Adipocyte (in vitro differentiated cells): ENCODE measurements at regions not wholly inside any gene's neighbourhood (a gene's known extent, or its start where the extent isn't known, plus 50 kb on each side); places are given as distances from the start of the nearest gene placed in this dataset.

Experiments
- DNase-seq: peaks from one replicate; pipeline ENCODE4 v3.0.0-alpha.2; 2015; ENCODE audit warnings: low read depth
- H3K27me3 ChIP-seq: replicated peaks from 2 replicates; pipeline ENCODE4 v1.7.0; 2013; ENCODE audit warnings: mild to moderate bottlenecking, low read length, moderate library complexity; ENCODE audit not compliant: control insufficient read depth, insufficient read depth
- H3K36me3 ChIP-seq: 2 replicates; pipeline ENCODE4 v1.7.0; 2013; ENCODE audit warnings: low read length, mild to moderate bottlenecking, moderate library complexity; ENCODE audit not compliant: control insufficient read depth, insufficient read depth, severe bottlenecking
- H3K4me1 ChIP-seq: 2 replicates; pipeline ENCODE4 v1.7.0; 2013; ENCODE audit warnings: mild to moderate bottlenecking, low read length, moderate library complexity; ENCODE audit not compliant: control insufficient read depth, insufficient read depth
- H3K4me3 ChIP-seq: 2 replicates; pipeline ENCODE4 v1.7.0; 2013; ENCODE audit warnings: mild to moderate bottlenecking, low read length, moderate library complexity
- H3K9ac ChIP-seq: 2 replicates; pipeline ENCODE4 v1.7.0; 2013; ENCODE audit warnings: mild to moderate bottlenecking, low read length, moderate library complexity
- H3K9me3 ChIP-seq: 2 replicates; pipeline ENCODE4 v1.7.0; 2013; ENCODE audit warnings: mild to moderate bottlenecking, low read length, moderate library complexity; ENCODE audit not compliant: control insufficient read depth

DNA sequence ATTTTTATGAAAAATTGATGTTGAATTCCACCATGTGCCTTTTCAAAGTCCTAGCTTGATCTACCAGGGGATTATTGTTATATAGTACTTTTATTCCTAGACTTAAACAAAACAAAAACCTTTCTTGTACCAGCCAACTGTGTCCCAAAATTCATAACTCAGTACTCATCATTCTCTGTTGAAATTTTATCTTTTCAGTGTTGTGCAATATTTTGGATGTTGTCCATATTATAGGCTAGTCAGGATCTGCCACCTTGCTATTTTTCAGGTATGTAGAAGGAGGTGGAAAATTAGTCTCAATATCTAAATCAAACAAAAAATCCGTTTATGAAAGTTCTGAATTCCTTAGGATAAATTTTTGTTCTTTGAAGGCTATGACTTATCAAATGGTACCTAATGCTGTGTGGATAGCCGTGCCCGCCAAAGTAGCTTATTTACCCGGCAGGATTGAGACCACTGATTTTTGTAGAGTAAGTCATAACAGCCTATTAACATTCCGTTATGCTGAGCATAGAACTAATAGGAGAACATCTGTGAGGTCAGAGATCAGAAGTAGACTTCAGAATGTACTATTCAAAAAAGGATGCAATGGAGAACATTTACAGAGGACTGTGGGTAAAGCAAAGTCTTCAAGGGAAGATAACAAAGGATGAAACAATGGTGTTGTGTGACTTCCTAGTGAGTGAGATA, 304.7 kb downstream of the SOX4 start:
- Histone ChIP-seq H3K36me3 (no peaks in the 10 kb centered on the region), H3K4me1 (no peaks in the 10 kb centered on the region), H3K9ac (no peak overlapping the region), H3K9me3 (no peaks in the 10 kb centered on the region), H3K4me3 (no peak overlapping the region), H3K27me3 (no peaks in the 10 kb centered on the region)
- no peak for DNase-seq

DNA sequence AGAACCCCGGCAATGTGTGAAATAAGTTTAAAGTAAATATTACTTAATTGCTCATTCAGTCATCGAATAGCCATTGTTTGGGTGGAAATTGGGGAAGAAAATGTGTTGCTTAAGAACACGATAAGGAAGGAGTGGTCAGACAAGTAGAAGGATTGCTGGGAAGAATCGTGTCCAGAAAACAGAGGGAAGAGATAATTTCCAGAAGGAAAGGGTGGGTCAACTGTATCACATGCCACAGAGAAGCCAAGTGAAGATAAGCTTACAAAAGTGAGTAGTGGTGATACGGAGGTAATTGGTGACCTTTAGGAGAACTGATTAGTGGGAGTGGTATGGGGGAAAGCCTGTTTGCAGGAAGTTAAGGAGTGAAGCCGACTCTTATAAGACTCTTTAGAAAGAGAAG, 306.2 kb downstream of the SOX4 start:
- Histone ChIP-seq H3K4me3 (no peak overlapping the region), H3K4me1 (no peaks in the 10 kb centered on the region), H3K9me3 (no peaks in the 10 kb centered on the region), H3K27me3 (no peaks in the 10 kb centered on the region), H3K36me3 (no peaks in the 10 kb centered on the region), H3K9ac (no peak overlapping the region)
- no peak for DNase-seq

DNA sequence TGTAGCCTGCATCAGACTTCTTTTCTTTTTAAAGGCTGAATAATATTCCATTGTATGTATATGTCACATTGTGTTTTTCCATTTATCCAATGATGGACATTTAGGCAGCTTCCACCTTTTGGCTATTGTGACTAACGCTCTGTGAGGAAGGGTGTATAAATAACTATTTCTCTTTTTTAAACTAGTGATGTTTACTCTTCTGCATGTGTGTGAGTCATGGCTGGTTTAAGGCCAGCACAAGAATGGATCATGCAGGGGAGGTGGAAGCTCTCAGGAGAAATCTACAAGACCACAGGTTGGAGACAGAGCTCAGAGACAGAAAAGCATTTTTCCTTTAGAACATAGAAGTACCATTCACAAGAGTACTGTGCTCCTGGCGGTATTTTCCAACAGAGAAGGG, 307.2 kb downstream of the SOX4 start:
- no peak overlapping the region for H3K9ac ChIP-seq
- no peak overlapping the region for H3K4me3 ChIP-seq
- H3K36me3 ChIP-seq = no peaks in the 10 kb centered on the region
- no peaks in the 10 kb centered on the region for H3K27me3 ChIP-seq
- H3K4me1 ChIP-seq = no peaks in the 10 kb centered on the region
- no peaks in the 10 kb centered on the region for H3K9me3 ChIP-seq
- peak; percentile 24 for DNase-seq

- H3K9ac ChIP-seq = no peak overlapping the region
- DNase-seq = no peak
- no peak overlapping the region for H3K4me3 ChIP-seq
- H3K9me3 ChIP-seq = no peaks in the 10 kb centered on the region
- H3K4me1 ChIP-seq = no peaks in the 10 kb centered on the region
- H3K36me3 ChIP-seq = no peaks in the 10 kb centered on the region
- H3K27me3 ChIP-seq = no peaks in the 10 kb centered on the region
These were observed 309.1 kb downstream of the SOX4 start for GRCh38 chr6:21902628-21903169.

- H3K9ac ChIP-seq = no peak overlapping the region
- no peak for DNase-seq
- H3K9me3 ChIP-seq = no peaks in the 10 kb centered on the region
These were observed 312.0 kb downstream of the SOX4 start for GRCh38 chr6:21905531-21905930.

DNA sequence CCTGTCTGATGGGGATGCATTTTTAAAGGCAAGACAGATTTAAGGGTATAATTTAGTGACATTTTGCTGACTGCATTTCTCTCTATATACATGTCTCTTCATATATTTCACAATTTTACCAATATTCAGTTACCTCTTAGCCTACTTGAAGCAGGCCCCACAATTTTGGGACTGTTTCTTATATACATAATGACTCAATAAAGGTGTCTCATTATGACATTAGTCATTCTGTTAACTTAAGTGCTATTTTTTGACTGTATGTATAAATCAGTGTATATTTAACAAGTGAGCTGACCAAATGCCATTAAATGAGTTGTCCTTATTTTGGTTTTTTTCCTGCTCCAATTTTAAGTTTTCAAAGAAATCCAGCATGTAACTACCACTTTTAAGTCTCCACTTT, 313.3 kb downstream of the SOX4 start:
- Histone ChIP-seq H3K4me1 (no peaks in the 10 kb centered on the region), H3K9ac (no peak overlapping the region), H3K9me3 (no peaks in the 10 kb centered on the region), H3K36me3 (no peaks in the 10 kb centered on the region), H3K27me3 (no peaks in the 10 kb centered on the region), H3K4me3 (no peak overlapping the region)
- DNase-seq = no peak

More at GRCh38 chr6:21905531-21905930, 312.0 kb downstream of the SOX4 start:
- Histone ChIP-seq H3K36me3 (no peaks in the 10 kb centered on the region), H3K4me3 (no peak overlapping the region), H3K27me3 (no peaks in the 10 kb centered on the region), H3K4me1 (no peaks in the 10 kb centered on the region)

DNA sequence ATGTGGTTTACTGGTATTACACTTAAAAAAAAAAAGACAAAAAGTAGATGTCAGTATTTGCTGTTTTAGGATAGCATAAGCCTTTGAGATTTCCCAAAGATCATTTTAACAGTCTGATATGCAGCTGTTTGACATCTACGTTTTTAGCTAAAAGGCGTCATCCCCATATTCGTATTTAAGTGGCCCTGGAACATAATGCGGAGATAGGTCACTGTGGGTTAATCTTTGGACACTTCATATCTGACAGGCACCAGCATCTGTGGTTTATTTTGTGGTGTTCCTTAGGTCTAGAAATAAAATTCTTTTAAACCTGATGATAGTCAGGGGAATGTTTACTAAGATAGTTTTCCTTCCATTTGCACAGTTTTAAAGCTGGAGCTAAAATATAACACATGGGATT, 313.7 kb downstream of the SOX4 start:
- Histone ChIP-seq H3K27me3 (no peaks in the 10 kb centered on the region), H3K4me1 (no peaks in the 10 kb centered on the region), H3K9me3 (no peaks in the 10 kb centered on the region), H3K9ac (no peak overlapping the region), H3K36me3 (no peaks in the 10 kb centered on the region), H3K4me3 (no peak overlapping the region)
- DNase-seq = no peak

DNA sequence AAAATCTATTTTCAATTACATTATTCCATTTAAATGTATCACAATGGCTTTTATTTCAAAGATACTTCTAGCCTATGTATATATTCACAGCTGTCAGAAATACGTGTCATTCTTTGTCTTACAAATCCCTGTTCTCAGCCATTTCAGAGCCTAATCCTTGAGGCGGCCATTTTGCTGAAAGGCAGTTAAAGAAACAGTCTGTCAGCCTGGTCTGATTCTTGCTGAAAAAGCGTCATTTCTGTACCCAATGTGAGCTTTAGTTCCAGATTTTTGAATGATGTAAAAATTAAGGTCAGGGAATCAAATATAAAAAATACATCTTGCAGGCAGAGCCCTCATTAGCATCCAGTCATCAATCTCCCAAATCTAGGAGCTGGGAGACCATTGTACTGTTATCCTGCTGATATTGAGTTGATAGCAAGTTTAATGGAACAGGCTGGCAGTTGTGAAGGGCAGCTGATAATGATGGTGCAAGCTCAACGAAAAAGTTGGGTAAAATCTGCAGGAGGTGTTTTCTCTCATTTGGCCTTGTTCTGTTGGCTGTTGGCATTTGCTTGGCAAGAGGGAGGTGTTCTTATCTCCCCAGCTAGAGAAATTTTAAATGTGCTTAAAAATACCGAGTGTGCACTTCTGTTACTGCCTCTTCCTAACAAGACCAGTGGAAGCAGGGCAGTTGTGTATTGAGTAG, 314.8 kb downstream of the SOX4 start:
- Histone ChIP-seq H3K9me3 (no peaks in the 10 kb centered on the region), H3K9ac (no peak overlapping the region), H3K4me1 (no peaks in the 10 kb centered on the region), H3K27me3 (no peaks in the 10 kb centered on the region), H3K4me3 (no peak overlapping the region), H3K36me3 (no peaks in the 10 kb centered on the region)
- DNase-seq = no peak

DNA sequence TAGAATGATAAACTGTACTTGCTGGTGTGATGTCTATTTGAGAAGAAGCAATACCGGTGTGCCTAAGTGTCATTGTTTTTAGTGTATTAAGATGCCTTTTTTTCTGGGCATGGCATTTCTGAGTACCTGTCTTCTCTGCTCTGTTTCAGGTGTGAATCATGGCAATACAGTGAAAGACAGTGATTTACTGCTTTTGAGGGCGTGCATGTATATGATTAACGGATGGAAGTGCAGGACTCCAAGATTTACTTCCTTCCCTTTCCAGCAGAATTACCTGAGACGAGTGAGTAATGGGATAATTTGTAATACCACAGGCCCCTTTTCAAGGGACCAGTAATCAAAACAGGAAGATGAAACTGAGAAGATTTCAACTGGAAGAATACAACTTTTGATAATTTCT, 315.8 kb downstream of the SOX4 start:
- H3K27me3 ChIP-seq = no peaks in the 10 kb centered on the region

DNA sequence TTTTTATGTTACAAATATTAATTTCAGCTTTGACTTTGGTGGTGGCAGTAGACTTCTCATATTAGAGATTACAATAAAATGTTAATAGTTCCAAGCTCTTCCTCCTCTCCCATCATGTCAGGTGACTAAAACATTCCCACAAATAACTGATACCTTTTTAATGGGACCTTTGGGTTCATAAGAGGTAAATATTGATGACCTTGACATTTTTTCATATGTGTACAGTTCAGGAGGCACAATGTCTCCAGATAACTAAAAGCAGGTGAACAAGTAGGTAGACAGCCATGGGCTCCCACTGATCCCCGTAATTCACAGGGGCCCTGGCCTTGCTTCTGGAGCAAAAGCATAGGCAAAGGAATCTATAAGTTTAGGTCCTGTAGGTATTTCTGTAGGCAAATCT, 317.7 kb downstream of the SOX4 start:
- Histone ChIP-seq H3K4me3 (no peak overlapping the region), H3K4me1 (peaks cover 8% of the 10 kb centered on the region), H3K36me3 (no peaks in the 10 kb centered on the region), H3K9ac (no peak overlapping the region), H3K9me3 (no peaks in the 10 kb centered on the region), H3K27me3 (no peaks in the 10 kb centered on the region)
- DNase-seq = no peak

More for the DNA sequence above, 315.8 kb downstream of the SOX4 start:
- Histone ChIP-seq H3K36me3 (no peaks in the 10 kb centered on the region), H3K9me3 (no peaks in the 10 kb centered on the region), H3K9ac (no peak overlapping the region), H3K4me3 (no peak overlapping the region), H3K4me1 (no peaks in the 10 kb centered on the region)
- DNase-seq = no peak

- no peaks in the 10 kb centered on the region for H3K36me3 ChIP-seq
- no peak overlapping the region for H3K9ac ChIP-seq
- H3K4me3 ChIP-seq = no peak overlapping the region
- peaks cover 9% of the 10 kb centered on the region for H3K4me1 ChIP-seq
- H3K9me3 ChIP-seq = no peaks in the 10 kb centered on the region
- DNase-seq = no peak
- H3K27me3 ChIP-seq = no peaks in the 10 kb centered on the region
These were observed 318.7 kb downstream of the SOX4 start for GRCh38 chr6:21912151-21912832.
